NCI-H187 (cell line): ENCODE measurements at regions not wholly inside any gene's neighbourhood (a gene's known extent, or its start where the extent isn't known, plus 50 kb on each side); places are given as distances from the start of the nearest gene placed in this dataset.
"Not testable (repeated sequence)": the region's sequence is repeated elsewhere in the genome, so short reads cannot be mapped to it uniquely, and the experiment has no call there.

Experiments
- DNase-seq, 2 experiments: peaks; one replicate each; lab custom pipeline; 2025; lab: John Stamatoyannopoulos, UW

DNA sequence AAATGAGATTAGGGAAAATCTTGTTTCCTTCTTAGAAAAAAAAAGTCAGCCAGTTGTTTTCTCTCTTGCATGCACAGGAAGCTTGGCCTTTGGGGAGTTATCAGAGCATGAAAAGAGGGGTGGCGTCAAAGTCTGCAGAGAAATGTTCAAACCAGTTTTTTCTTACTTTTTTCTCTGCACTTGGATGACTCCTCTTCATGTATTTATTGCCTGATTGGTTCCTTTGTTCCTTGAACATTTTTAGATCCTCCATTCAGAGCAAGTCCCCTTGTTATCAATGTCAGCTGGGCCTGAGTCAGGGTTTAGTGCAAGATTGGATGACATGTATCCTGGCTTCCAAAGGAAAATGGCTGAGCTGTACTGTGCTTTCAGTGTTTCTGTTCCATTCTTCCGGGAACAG is 392.6 kb upstream of the BRINP1 start:
- DNase-seq, result no peak

GRCh38 chr9:119758990-119759389 is 389.8 kb upstream of the BRINP1 start:
- no peak for DNase-seq

- DNase-seq, result no peak
Measured at GRCh38 chr9:119758241-119758640, 389.0 kb upstream of the BRINP1 start.

DNA sequence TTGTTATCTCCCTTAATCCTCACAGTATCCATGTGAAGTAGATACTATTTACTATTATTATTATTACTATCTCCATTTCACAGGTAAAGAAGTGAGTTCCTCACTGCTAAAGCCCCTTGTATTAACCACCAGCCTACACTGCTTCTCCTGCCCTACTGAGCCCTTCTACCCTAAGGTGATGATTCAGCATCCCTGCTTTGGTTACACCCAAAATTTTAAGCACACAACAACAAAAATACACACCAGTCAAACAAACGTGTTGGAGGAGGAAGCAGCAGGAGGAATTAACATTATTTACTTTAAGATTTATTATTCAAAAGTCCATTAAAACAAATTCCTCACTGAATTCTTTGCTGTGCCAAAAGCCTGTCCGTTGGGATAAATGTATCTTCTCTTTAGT is 370.2 kb upstream of the BRINP1 start:
- DNase-seq, result no peak

DNA sequence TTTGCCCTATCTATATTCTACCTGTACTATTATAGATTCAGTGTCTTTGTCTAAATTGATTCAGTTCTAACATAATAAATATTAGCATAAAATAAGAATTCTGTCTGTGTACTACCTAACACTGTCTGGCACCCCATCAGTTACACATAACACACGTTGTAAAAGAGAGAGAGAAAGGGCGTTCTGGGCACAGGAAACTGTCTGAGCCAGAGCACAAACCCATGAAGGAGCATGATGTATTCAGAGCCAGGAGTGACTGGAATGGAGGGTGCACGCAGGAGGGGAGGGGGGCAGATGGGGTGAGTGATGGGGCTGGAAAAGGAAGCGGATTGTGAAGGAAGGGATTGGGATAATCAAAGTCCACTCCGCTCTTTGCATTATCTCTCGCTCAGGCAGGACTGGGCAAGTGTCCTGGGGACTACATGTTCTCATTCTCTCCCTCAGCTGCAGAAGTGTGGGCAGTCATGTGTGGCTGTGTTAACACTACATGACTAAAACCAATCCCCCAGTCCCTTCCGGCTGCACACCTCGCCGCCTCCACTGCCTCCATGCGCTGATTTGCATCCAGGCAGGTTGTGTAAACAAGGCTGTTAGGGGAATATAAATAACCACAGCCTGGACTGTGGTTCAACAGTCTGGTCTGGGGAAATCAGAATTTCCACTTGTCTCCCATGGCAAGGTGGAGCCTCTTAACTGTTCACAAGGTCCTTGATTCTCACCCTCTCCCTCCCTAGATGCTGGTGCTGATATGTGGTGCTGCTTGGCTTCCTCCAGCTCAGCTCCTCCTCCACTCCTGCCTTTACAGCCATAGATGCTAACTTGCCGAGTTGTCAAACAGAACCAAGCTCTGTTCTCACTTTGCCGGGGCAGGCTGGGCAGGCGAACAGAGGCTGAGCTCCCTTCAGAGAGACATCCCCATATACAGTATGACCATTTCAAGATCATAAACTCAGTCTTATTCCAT is 367.5 kb upstream of the BRINP1 start:
- no peak for DNase-seq

DNA sequence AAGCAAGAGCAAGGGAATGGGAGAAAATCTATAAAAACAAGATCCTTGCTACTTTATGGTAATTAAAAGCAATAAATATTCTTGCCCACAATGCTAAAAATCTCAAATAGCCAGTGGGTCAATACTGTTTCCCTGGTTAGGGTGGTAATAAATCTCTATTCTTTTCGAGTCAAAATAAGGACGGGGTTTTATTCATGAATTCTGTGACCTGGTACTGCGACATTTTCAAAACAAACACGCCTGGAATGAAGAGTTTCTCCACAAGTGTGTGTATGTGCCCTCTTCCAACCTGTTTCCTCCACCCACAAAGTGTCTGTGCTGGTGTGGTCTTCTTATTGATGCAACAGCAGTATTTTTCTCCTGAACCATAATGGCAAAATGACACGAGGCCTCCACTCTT is 358.8 kb upstream of the BRINP1 start:
- DNase-seq, result no peak

DNA sequence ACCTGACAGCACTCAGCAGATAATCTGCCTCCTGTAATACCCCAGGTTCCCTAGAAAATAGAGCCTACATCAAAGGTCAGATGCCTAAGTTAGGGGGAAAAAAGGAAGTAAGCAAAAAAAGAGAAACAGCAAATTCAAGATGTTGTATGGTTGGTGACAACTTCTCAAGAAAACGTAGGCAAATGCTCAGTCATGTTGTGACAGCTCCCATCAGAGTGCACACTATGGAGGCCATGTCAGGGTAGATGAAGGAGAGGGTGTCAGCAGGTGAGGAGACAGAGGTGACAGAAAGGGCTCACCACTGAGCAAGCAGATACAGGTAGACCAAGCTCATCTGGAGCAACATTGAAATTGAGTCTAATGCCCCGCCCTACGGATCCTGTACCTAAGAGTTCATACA is 356.8 kb upstream of the BRINP1 start:
- DNase-seq, result no peak

DNA sequence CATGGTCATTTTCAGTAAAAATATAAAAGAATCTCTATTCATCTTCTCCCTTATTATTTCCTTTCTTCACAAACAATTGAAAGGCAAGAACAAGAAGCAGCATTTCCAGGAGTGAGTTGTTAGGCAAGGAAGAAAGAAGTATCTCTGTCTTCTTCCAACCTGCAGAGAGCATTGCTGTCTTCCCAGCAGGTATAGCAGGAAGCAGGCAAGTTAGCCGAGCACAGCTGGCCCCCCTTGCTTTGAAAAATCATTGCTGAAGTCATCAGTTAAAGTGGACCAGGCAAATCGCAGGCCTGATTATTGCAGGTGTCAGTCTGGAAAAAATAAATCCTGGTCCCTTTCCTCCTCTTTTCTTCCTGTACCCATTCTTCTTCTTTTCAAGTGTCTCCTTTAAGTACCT is 353.1 kb upstream of the BRINP1 start:
- DNase-seq, result no peak

DNA sequence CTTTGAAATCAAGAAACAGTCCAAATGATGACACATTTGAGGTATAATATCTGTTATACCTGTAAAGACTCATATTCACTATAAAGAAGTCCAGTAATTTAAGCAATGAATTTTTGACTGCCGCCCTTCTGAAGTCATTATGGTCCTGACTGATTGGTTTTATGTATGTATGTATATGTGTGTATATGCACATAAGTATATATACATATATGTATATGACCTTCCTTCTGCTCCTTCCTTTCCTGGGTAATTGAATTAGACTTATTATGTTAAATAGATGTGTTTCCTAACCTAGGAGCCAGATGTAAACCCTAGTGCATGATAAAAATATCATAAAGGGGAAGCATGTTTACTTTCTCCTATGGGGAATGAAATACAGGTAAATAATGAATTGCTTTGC is 343.1 kb upstream of the BRINP1 start:
- DNase-seq, result no peak

DNA sequence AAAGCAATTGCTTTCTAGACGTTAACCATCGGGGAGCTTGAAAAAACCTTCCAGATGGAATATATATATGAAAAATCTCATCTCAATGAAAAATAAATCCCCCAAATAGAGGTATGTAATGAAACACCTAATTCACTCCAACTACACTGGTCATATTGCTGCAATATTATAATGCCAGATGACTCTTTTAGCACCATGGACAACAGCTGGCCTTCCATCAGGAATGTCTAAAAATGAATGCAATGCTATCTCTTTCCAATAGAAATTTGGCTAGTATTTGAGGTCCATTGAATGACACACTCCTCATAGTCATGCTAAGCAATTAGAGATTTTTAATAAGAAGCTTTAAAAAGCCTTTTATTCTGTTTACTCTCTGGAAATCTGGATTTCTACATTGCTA is 340.2 kb upstream of the BRINP1 start:
- DNase-seq, result no peak

- DNase-seq, result no peak
Measured at GRCh38 chr9:119707228-119707845, 338.1 kb upstream of the BRINP1 start.

- DNase-seq, result no peak
Measured at GRCh38 chr9:119701651-119702050, 332.4 kb upstream of the BRINP1 start.

DNA sequence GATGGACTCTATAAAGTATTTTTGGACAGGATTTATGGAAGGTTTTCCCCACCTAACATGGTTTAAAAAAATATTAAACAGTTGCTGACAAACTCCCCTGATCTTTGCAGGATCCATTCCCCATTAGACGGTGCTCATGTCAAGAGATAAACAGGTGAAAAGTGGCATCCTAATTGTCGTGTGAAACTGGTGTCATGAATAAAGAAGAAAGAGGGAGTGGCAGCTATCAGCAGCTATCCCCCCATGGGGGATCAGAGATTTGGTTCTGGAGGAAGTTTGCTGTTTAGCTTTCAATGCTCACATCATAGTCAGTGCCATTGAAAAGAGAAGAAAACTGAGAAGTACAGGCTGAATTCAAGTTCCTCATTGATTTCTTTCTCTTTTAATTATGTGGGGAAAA is 329.3 kb upstream of the BRINP1 start:
- no peak for DNase-seq

DNA sequence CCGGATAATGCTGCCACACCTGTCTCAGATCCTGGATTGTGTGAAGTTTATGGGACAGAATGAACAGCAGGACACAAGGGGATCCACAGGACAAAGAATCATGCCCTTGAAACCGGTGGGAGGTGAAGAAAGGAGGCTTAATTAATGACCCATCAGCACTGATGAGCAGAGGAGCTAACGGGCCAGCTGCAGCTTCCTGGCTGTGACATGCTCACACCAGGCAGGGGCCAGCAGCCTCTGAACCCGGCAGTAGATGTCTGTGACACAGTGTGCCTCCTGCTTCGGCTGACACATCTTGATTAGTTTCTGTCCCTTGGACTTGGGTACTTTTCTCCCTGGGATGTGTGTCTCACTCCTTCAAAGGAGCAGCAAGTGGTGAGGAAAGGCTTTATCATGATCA is 328.8 kb upstream of the BRINP1 start:
- no peak for DNase-seq

- DNase-seq, result no peak
Measured at GRCh38 chr9:119689879-119690278, 320.6 kb upstream of the BRINP1 start.

DNA sequence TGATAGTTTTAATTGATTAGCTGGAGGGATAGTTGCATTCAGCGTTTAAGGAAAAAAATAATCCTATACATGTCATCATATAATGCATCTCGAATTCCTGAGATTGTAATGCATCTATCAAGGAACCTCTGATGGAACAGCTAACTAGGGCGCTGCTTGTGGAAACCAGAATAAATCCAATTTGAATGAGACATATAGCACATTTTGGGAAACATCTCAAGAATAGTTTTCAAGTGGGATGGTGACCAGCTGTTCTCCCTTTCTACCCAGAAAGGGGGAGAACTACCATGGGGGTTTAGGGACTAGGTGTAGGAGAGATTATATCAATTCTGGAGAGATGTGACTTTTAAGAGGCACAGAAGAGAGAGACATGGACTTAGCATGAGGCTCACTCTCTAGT is 319.3 kb upstream of the BRINP1 start:
- DNase-seq, result no peak

GRCh38 chr9:119677811-119678505 is 308.7 kb upstream of the BRINP1 start:
- no peak for DNase-seq

GRCh38 chr9:119675951-119676350 is 306.7 kb upstream of the BRINP1 start:
- no peak for DNase-seq

- DNase-seq, result not testable (repeated sequence)
Measured at GRCh38 chr9:119672763-119673162, 303.5 kb upstream of the BRINP1 start.

- no peak for DNase-seq
Measured at GRCh38 chr9:119667916-119668315, 298.7 kb upstream of the BRINP1 start.

- no peak for DNase-seq
Measured at GRCh38 chr9:119667163-119667562, 297.9 kb upstream of the BRINP1 start.

DNA sequence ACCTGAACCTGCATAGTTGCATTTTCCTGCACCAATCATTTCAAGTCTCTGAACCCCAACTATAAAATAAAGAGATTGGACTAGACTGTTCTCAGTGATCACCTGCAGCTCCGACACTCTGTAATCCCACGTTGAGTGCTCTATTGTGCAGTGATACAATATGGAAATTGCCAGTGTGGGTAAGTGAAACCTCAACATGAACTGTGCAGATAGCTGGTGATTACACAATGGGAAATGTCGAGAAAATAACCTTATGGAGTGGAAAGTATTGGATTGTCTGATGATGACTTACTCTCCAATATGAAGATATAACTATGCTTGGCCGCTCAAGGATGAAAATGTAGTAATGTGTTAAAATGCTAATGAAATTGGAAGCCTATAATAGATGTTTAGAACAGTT is 293.1 kb upstream of the BRINP1 start:
- DNase-seq, result no peak

DNA sequence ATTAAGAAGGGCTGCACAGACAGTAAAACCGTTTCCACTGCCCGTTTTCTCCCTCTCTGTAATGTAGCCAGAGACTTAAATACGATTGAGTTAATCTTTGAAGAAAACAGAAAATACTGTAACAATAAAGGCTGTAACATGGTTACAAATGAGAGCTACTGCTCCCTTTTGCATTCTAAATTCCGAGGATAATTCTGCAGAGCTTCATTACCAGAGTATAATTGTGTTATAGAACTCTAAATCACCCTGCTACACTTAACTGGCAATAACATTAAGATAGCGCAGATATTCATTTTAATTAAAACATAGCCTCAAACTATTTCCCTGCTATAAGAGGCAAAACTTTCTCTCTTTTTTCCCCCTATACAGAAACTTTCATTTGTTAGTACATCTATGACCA is 283.7 kb upstream of the BRINP1 start:
- DNase-seq, result no peak
